A549 (cell line): ENCODE measurements at regions not wholly inside any gene's neighbourhood (a gene's known extent, or its start where the extent isn't known, plus 50 kb on each side); places are given as distances from the start of the nearest gene placed in this dataset.

Experiments
- ATAC-seq, 2 experiments: fragments of 200-7000 bp in 1 of 2; fragments of >200 bp in 1 of 2; cut with Nextera tagmentation in 1 of 2; cut with Tn5 transposase in 1 of 2; 3 replicates each; pipeline versions ENCODE4 v1.8.0 to v1.9.1; 2018 to 2020; ENCODE audit warnings: mild to moderate bottlenecking in 1 of 2, moderate library complexity in 1 of 2
- CTCF ChIA-PET: fragments of 300-600 bp; sonication (Branson Sonifier 250); formaldehyde crosslinking; extraction: SDS; loops from one replicate; lab custom pipeline; 2021; ENCODE audit warnings: antibody characterized with exemption, inconsistent platforms; lab: Yijun Ruan, JAX
- POLR2A ChIA-PET: fragments of 350-600 bp; formaldehyde crosslinking; extraction: SDS; loops from one replicate; lab custom pipeline; 2021; ENCODE audit warnings: antibody characterized with exemption, inconsistent platforms; lab: Yijun Ruan, JAX
- DNase-seq, 2 experiments: peaks; one replicate each; pipeline versions ENCODE4 v3.0.0 to v3.0.0-alpha.2; 2011 to 2016; ENCODE audit warnings: low read depth in 1 of 2, low spot score in 1 of 2
- FAIRE-seq: peaks from 2 replicates; lab custom pipeline; 2011; peaks lifted over from hg19 to GRCh38; lab: Jason Lieb, UNC
- H3K27ac ChIP-seq, 2 experiments: fragments of >200 bp; sonication (Bioruptor Twin); formaldehyde crosslinking; 3 replicates each; pipeline ENCODE4 v1.5.1; 2016 to 2017
- H3K4me1 ChIP-seq: fragments of >200 bp; sonication (Bioruptor Twin); formaldehyde crosslinking; 3 replicates; pipeline ENCODE4 v1.6.1; 2016
- H3K4me2 ChIP-seq: fragments of >200 bp; sonication (Bioruptor Twin); formaldehyde crosslinking; 3 replicates; pipeline ENCODE4 v1.6.1; 2016
- H3K4me3 ChIP-seq: fragments of >200 bp; sonication (Bioruptor Twin); formaldehyde crosslinking; 3 replicates; pipeline ENCODE4 v1.5.1; 2016
- H3K9me3 ChIP-seq: fragments of >200 bp; sonication (Bioruptor Twin); formaldehyde crosslinking; 3 replicates; pipeline ENCODE4 v1.6.1; 2016
- BCL3 ChIP-seq: fragments of >200 bp; sonication (Bioruptor Twin); formaldehyde crosslinking; IDR thresholded peaks from 3 replicates; pipeline ENCODE4 v1.6.1; 2016
- BHLHE40 ChIP-seq: IDR thresholded peaks from 2 replicates; pipeline ENCODE4 v1.6.1; 2012; ENCODE audit warnings: low read depth, low read length, inconsistent platforms
- CBX2 ChIP-seq: fragments of 200-600 bp; sonication (generic); IDR thresholded peaks from 2 replicates; pipeline ENCODE4 v1.6.1; 2016; ENCODE audit warnings: low read depth, mild to moderate bottlenecking, borderline replicate concordance
- CBX8 ChIP-seq: fragments of 200-600 bp; sonication (generic); IDR thresholded peaks from 2 replicates; pipeline ENCODE4 v1.6.1; 2016
- CEBPB ChIP-seq, 2 experiments: fragments of >200 bp in 1 of 2; sonication (Bioruptor Twin) in 1 of 2; formaldehyde crosslinking in 1 of 2; IDR thresholded peaks; 2 replicates each; pipeline ENCODE4 v1.6.1; 2012 to 2016
- CHD2 ChIP-seq: fragments of 150-350 bp; IDR thresholded peaks from 2 replicates; pipeline ENCODE4 v1.6.1; 2014; ENCODE audit warnings: low read length; ENCODE audit not compliant: partially characterized antibody
- EHF ChIP-seq: fragments of 250-450 bp; sonication (Bioruptor Pico); IDR thresholded peaks from 2 replicates; pipeline ENCODE4 v1.5.0; 2020; ENCODE audit warnings: mild to moderate bottlenecking
- EHMT2 ChIP-seq: fragments of 200-600 bp; sonication (generic); IDR thresholded peaks from 2 replicates; pipeline ENCODE4 v1.6.1; 2016; ENCODE audit warnings: antibody characterized with exemption, low read depth, mild to moderate bottlenecking, moderate library complexity
- ESRRA ChIP-seq: fragments of 150-350 bp; IDR thresholded peaks from 2 replicates; pipeline ENCODE4 v1.6.1; 2014; ENCODE audit warnings: mild to moderate bottlenecking, low read length, borderline replicate concordance
- FOSB ChIP-seq: fragments of 250-450 bp; sonication (Bioruptor Pico); IDR thresholded peaks from 2 replicates; pipeline ENCODE4 v1.5.0; 2020; ENCODE audit warnings: mild to moderate bottlenecking, moderate library complexity
- FOSL2 ChIP-seq, 2 experiments: fragments of 450-650 bp in 1 of 2; fragments of >200 bp in 1 of 2; sonication (Bioruptor Twin) in 1 of 2; formaldehyde crosslinking; IDR thresholded peaks; 2 replicates each; pipeline versions ENCODE4 v1.5.0 to v1.6.1; 2016 to 2020; ENCODE audit warnings: mild to moderate bottlenecking in 1 of 2, moderate library complexity in 1 of 2
- HES2 ChIP-seq: fragments of >200 bp; sonication (Bioruptor Twin); formaldehyde crosslinking; IDR thresholded peaks from 2 replicates; pipeline ENCODE4 v1.6.1; 2016
- HEYL ChIP-seq: fragments of 250-450 bp; sonication (Bioruptor Pico); IDR thresholded peaks from 2 replicates; pipeline ENCODE4 v1.8.0; 2021; ENCODE audit warnings: mild to moderate bottlenecking, moderate library complexity
- JUN ChIP-seq, 2 experiments: fragments of >200 bp; sonication (Bioruptor Twin); formaldehyde crosslinking; IDR thresholded peaks; 2 replicates in 1 of 2; 3 replicates in 1 of 2; pipeline ENCODE4 v1.6.1; 2016 to 2017
- KDM1A ChIP-seq: fragments of 200-600 bp; sonication (generic); IDR thresholded peaks from 2 replicates; pipeline ENCODE4 v1.6.1; 2016; ENCODE audit warnings: low read depth, mild to moderate bottlenecking
- MAFK ChIP-seq: fragments of 450-650 bp; IDR thresholded peaks from 2 replicates; pipeline ENCODE4 v1.6.1; 2014; ENCODE audit not compliant: partially characterized antibody
- MAX ChIP-seq: IDR thresholded peaks from 2 replicates; pipeline ENCODE4 v1.6.1; 2012
- NFE2L2 ChIP-seq: fragments of 150-350 bp; conservative IDR thresholded peaks from 2 replicates; pipeline ENCODE4 v1.6.1; 2014; ENCODE audit warnings: low read length
- NPAS2 ChIP-seq: fragments of 250-450 bp; sonication (Bioruptor Pico); IDR thresholded peaks from 2 replicates; pipeline ENCODE4 v1.8.0; 2022; ENCODE audit warnings: mild to moderate bottlenecking, moderate library complexity, borderline replicate concordance
- PHF8 ChIP-seq: fragments of 200-600 bp; sonication (generic); IDR thresholded peaks from 2 replicates; pipeline ENCODE4 v1.6.1; 2016; ENCODE audit warnings: low read depth, mild to moderate bottlenecking, antibody characterized with exemption, moderate library complexity, borderline replicate concordance
- POLR2A ChIP-seq: IDR thresholded peaks from 2 replicates; pipeline ENCODE4 v1.6.1; 2012; ENCODE audit warnings: mild to moderate bottlenecking, low read length
- RNF2 ChIP-seq: fragments of 200-600 bp; sonication (generic); IDR thresholded peaks from 2 replicates; pipeline ENCODE4 v1.6.1; 2016; ENCODE audit warnings: low read depth, mild to moderate bottlenecking, antibody characterized with exemption, moderate library complexity, borderline replicate concordance
- SMC3 ChIP-seq: fragments of >200 bp; sonication (Bioruptor Twin); formaldehyde crosslinking; IDR thresholded peaks from 3 replicates; pipeline ENCODE4 v1.6.1; 2018; ENCODE audit warnings: inconsistent platforms
- SREBF2 ChIP-seq: fragments of 450-650 bp; IDR thresholded peaks from 2 replicates; pipeline ENCODE4 v1.6.1; 2014; ENCODE audit warnings: mild to moderate bottlenecking, moderate library complexity
- TFCP2L1 ChIP-seq: fragments of 250-450 bp; sonication (Bioruptor Pico); IDR thresholded peaks from 2 replicates; pipeline ENCODE4 v1.5.0; 2021; ENCODE audit warnings: mild to moderate bottlenecking
- ZFP36 ChIP-seq: fragments of 450-650 bp; IDR thresholded peaks from 2 replicates; pipeline ENCODE4 v1.6.1; 2014; ENCODE audit warnings: borderline replicate concordance; ENCODE audit not compliant: partially characterized antibody
- ZNF302 ChIP-seq: fragments of 250-450 bp; sonication (Bioruptor Pico); IDR thresholded peaks from 2 replicates; pipeline ENCODE4 v1.9.0; 2021; ENCODE audit warnings: inconsistent platforms, mild to moderate bottlenecking, moderate library complexity
- ZSCAN20 ChIP-seq: fragments of 250-450 bp; sonication (Bioruptor Pico); IDR thresholded peaks from 2 replicates; pipeline ENCODE4 v1.8.0; 2022; ENCODE audit warnings: mild to moderate bottlenecking, moderate library complexity
- WGBS: methylation state at CpG from one replicate; pipeline ENCODE4 v1.1.6; 2017; ENCODE audit errors: missing lambda C conversion rate; 5-methylcytosine and 5-hydroxymethylcytosine counted together
- TF ChIP-seq, protein P1 (sequence below): fragments of 250-450 bp; sonication (Bioruptor Pico); IDR thresholded peaks from 2 replicates; pipeline ENCODE4 v1.5.0; 2021; ENCODE audit warnings: mild to moderate bottlenecking, moderate library complexity, borderline replicate concordance

DNA sequence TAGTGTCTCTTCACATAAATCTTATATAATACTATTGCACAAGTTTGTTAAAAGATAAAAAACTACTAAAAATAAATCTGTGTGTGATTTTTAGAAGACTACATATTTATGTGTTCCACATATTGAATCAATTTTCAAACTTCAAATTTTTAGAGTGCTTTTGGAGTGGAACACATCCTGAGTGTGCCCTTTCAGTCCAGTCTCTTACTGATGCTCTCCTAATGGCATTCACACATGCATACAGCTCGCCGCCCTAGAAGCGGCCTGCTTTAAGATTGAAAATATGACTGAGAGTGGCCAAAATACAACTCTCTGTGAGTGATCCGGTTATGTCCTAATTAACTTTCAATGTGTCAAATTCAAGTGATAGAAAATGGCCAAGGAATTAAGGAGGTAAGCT lies 628.8 kb downstream of the ANKRD50 start:
- WGBS = 8% methylated on average over 4 of the region's 4 CpGs
- Histone ChIP-seq H3K4me3 (no peak overlapping the region), H3K9me3 (no peaks in the 10 kb centered on the region), H3K4me1 (no peaks in the 10 kb centered on the region), H3K27ac (no peak overlapping the region), H3K4me2 (no peak overlapping the region)
- CTCF ChIA-PET = no interaction called here
- no peak for DNase-seq
- no peak for ATAC-seq
- no peak for FAIRE-seq
- TF ChIP-seq JUN (IDR thresholded peaks at IDR 0.05) = no peak
- TF ChIP-seq, protein P1, sequence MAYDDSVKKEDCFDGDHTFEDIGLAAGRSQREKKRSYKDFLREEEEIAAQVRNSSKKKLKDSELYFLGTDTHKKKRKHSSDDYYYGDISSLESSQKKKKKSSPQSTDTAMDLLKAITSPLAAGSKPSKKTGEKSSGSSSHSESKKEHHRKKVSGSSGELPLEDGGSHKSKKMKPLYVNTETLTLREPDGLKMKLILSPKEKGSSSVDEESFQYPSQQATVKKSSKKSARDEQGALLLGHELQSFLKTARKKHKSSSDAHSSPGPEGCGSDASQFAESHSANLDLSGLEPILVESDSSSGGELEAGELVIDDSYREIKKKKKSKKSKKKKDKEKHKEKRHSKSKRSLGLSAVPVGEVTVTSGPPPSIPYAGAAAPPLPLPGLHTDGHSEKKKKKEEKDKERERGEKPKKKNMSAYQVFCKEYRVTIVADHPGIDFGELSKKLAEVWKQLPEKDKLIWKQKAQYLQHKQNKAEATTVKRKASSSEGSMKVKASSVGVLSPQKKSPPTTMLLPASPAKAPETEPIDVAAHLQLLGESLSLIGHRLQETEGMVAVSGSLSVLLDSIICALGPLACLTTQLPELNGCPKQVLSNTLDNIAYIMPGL (CRISPR knock-in tag) = no peak
- TF ChIP-seq CBX8 = no peak
- TF ChIP-seq EHMT2 = no peak
- TF ChIP-seq MAX = no peak
- TF ChIP-seq ZFP36 = no peak
- POLR2A ChIA-PET = no interaction called here

DNA sequence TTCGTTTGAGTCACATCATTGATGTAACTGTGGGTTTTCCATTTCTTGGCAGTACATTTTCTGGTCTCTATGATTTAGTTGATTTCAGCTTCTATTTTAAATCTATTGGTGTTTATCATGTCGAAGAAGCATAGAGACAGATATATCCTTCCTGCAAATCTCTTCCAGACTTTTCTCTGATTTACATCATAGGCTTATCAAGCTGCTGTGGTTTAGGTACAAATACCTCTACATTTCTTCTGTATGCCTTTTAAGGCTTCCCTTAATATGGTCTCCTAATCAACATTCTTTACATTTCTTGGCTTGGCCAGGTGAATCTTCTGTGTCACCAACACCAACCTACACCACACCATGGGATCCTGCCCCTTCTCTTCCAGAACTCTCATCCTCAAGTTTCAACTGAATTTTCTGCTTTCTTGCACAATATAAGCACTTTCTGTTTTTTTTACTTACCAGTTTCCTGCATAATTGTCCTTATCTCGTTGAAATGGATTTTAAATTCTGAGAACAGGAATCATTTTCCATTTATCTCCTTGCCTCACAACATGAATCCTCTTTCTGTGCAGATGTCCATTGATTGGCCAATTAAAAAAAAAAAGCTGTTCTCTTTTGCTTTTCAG lies 626.9 kb downstream of the ANKRD50 start:
- ATAC-seq = no peak

GRCh38 chr4:124090021-124090420 lies 622.5 kb downstream of the ANKRD50 start:
- ATAC-seq (no peak), DNase-seq (no peak), FAIRE-seq (no peak)
- WGBS = 56% methylated on average over 8 of the region's 8 CpGs
- Histone ChIP-seq H3K27ac (no peak overlapping the region), H3K9me3 (no peaks in the 10 kb centered on the region), H3K4me3 (no peak overlapping the region), H3K4me2 (no peak overlapping the region), H3K4me1 (no peaks in the 10 kb centered on the region)
- TF ChIP-seq FOSB (CRISPR knock-in tag) = no peak
- no peak for TF ChIP-seq HEYL
- TF ChIP-seq NFE2L2 = no peak
- TF ChIP-seq NPAS2 (CRISPR knock-in tag) = no peak
- no peak for TF ChIP-seq FOSL2 (IDR thresholded peaks at IDR 0.05)
- no peak for TF ChIP-seq FOSL2 (CRISPR knock-in tag; IDR thresholded peaks at IDR 0.05)
- no peak for TF ChIP-seq KDM1A
- TF ChIP-seq CEBPB (IDR thresholded peaks at IDR 0.05) = no peak
- no peak for TF ChIP-seq HES2
- no peak for TF ChIP-seq CHD2
- TF ChIP-seq PHF8 = no peak
- TF ChIP-seq CBX2 = no peak
- no peak for TF ChIP-seq SREBF2
- no peak for TF ChIP-seq EHF
- no peak for TF ChIP-seq ZSCAN20
- TF ChIP-seq ESRRA = no peak
- ChIA-PET POLR2A (no interaction called here), CTCF (no interaction called here)

More for the DNA sequence above, 626.9 kb downstream of the ANKRD50 start:
- CTCF ChIA-PET = no interaction called here
- TF ChIP-seq TFCP2L1 (CRISPR knock-in tag) (no peak), SMC3 (no peak), FOSB (CRISPR knock-in tag) (no peak), ZNF302 (CRISPR knock-in tag) (no peak), MAX (no peak), BCL3 (no peak), BHLHE40 (no peak), SREBF2 (no peak), EHF (no peak), PHF8 (no peak), POLR2A (no peak), RNF2 (no peak), MAFK (no peak), CEBPB (IDR thresholded peaks at IDR 0.05) (no peak), CBX8 (no peak)
- TF ChIP-seq, all 56 proteins: peak for 0
- no peak overlapping the region for H3K27ac ChIP-seq
- DNase-seq (no peak), FAIRE-seq (no peak)
- POLR2A ChIA-PET = no interaction called here
- H3K9me3 ChIP-seq = no peaks in the 10 kb centered on the region
- H3K4me1 ChIP-seq = no peaks in the 10 kb centered on the region
- H3K4me2 ChIP-seq = no peak overlapping the region
- WGBS = 2% methylated on average over 3 of the region's 3 CpGs
- H3K4me3 ChIP-seq = no peak overlapping the region
